HepG2 (cell line): ENCODE measurements at regions not wholly inside any gene's neighbourhood (a gene's known extent, or its start where the extent isn't known, plus 50 kb on each side); places are given as distances from the start of the nearest gene placed in this dataset.

Source experiments
- ATAC-seq: fragments of 200-7000 bp; cut with Tn5 transposase; 3 replicates; pipeline ENCODE4 v1.9.1; 2020; ENCODE audit warnings: mild to moderate bottlenecking, moderate library complexity
- BruUV-seq: library from RNA; stranded (reverse); fragments of 400-500 nt; replicated peaks from 2 replicates; lab custom pipeline; 2021; lab: Mats Ljungman, UMichigan
- CTCF ChIA-PET: fragments of 300-600 bp; formaldehyde crosslinking; extraction: SDS; loops from one replicate; lab custom pipeline; 2021; ENCODE audit warnings: low total read pairs, inconsistent platforms, low intra/inter-chr PET ratio; lab: Yijun Ruan, JAX
- POLR2A ChIA-PET: fragments of 350-600 bp; sonication (Branson Sonifier 250); formaldehyde crosslinking; loops from one replicate; lab custom pipeline; 2020; ENCODE audit warnings: antibody characterized with exemption, inconsistent platforms; lab: Yijun Ruan, JAX
- DNase-seq: peaks from one replicate; pipeline ENCODE4 v3.0.0-alpha.2; 2015; ENCODE audit warnings: low spot score
- FAIRE-seq: peaks from 3 replicates; lab custom pipeline; 2011; peaks lifted over from hg19 to GRCh38; lab: Jason Lieb, UNC
- H2AFZ ChIP-seq: one replicate; pipeline ENCODE4 v1.6.1; 2011; ENCODE audit warnings: low read length, inconsistent platforms
- H3K27ac ChIP-seq: fragments of 300-600 bp; 3 replicates; pipeline ENCODE4 v1.8.0; 2011; ENCODE audit warnings: mixed run types, mild to moderate bottlenecking, mixed read lengths, low read length, inconsistent platforms; ENCODE audit not compliant: insufficient read depth; ENCODE audit errors: extremely low read length
- H3K27me3 ChIP-seq, 2 experiments: fragments of 200-600 bp in 1 of 2; 2 replicates in 1 of 2; 3 replicates in 1 of 2; pipeline versions ENCODE4 v1.6.0 to v1.8.0; 2011; ENCODE audit warnings: low read length in 2 of 2, mild to moderate bottlenecking in 2 of 2, moderate library complexity in 2 of 2, inconsistent platforms in 1 of 2; ENCODE audit not compliant: insufficient read depth in 2 of 2, control insufficient read depth in 1 of 2
- H3K36me3 ChIP-seq, 2 experiments: fragments of 200-600 bp in 1 of 2; replicated peaks in 1 of 2; 2 replicates in 1 of 2; 3 replicates in 1 of 2; pipeline versions ENCODE4 v1.5.1 to v1.8.0; 2011; ENCODE audit warnings: low read length in 2 of 2, inconsistent platforms in 1 of 2; ENCODE audit not compliant: insufficient read depth in 2 of 2, control insufficient read depth in 1 of 2
- H3K4me1 ChIP-seq: 2 replicates; pipeline ENCODE4 v1.5.1; 2012; ENCODE audit warnings: low read length, inconsistent platforms; ENCODE audit not compliant: insufficient read depth
- H3K4me2 ChIP-seq: 2 replicates; pipeline ENCODE4 v1.6.0; 2011; ENCODE audit warnings: low read depth, low read length, inconsistent platforms
- H3K4me3 ChIP-seq, 3 experiments: fragments of 200-600 bp in 1 of 3; sonication (generic), shearing (Covaris generic) in 1 of 3; replicated peaks in 1 of 3; 2 replicates each; pipeline ENCODE4 v1.5.1; 2011 to 2016; ENCODE audit warnings: low read length in 3 of 3, inconsistent platforms in 2 of 3, low read depth in 2 of 3, mild to moderate bottlenecking in 2 of 3, control low read depth in 1 of 3, mixed read lengths in 1 of 3; ENCODE audit not compliant: insufficient read depth in 1 of 3
- H3K79me2 ChIP-seq: one replicate; pipeline ENCODE4 v1.6.1; 2011; ENCODE audit warnings: low read length, inconsistent platforms; ENCODE audit not compliant: insufficient read depth
- H3K9ac ChIP-seq: 2 replicates; pipeline ENCODE4 v1.6.0; 2011; ENCODE audit warnings: mild to moderate bottlenecking, low read depth, low read length, inconsistent platforms; ENCODE audit not compliant: insufficient read depth
- H3K9me3 ChIP-seq: 2 replicates; pipeline ENCODE4 v1.5.1; 2012; ENCODE audit warnings: mild to moderate bottlenecking, low read length
- H4K20me1 ChIP-seq: 2 replicates; pipeline ENCODE4 v1.6.0; 2011; ENCODE audit warnings: inconsistent platforms, mild to moderate bottlenecking, low read length, moderate library complexity; ENCODE audit not compliant: insufficient read depth
- ATF7 ChIP-seq, 2 experiments: fragments of 450-650 bp in 1 of 2; sonication (generic) in 1 of 2; formaldehyde crosslinking in 1 of 2; IDR thresholded peaks; 2 replicates each; pipeline versions ENCODE4 v1.4.0 to v1.6.1; 2016 to 2020; ENCODE audit warnings: antibody characterized with exemption in 1 of 2, mild to moderate bottlenecking in 1 of 2, missing genetic modification reagents in 1 of 2
- CC2D1A ChIP-seq: sonication (generic); formaldehyde crosslinking; IDR thresholded peaks from 2 replicates; pipeline ENCODE4 v1.8.1; 2023; ENCODE audit warnings: mild to moderate bottlenecking, missing genetic modification reagents
- HNF1A ChIP-seq, 2 experiments: sonication (generic) in 1 of 2; formaldehyde crosslinking in 1 of 2; IDR thresholded peaks; 2 replicates each; pipeline versions ENCODE4 v1.4.0 to v1.6.1; 2016 to 2020; ENCODE audit warnings: borderline replicate concordance in 1 of 2, low read depth in 1 of 2, mild to moderate bottlenecking in 1 of 2, missing genetic modification reagents in 1 of 2
- RARA ChIP-seq: IDR thresholded peaks from 2 replicates; pipeline ENCODE4 v1.6.1; 2016; ENCODE audit warnings: missing genetic modification reagents, missing compliant biosample characterization
- TCF12 ChIP-seq, 2 experiments: fragments of 450-650 bp in 1 of 2; sonication (generic) in 1 of 2; formaldehyde crosslinking in 1 of 2; IDR thresholded peaks; 2 replicates each; pipeline versions ENCODE4 v1.6.1 to v1.8.0; 2017 to 2022; ENCODE audit warnings: antibody characterized with exemption in 1 of 2, mild to moderate bottlenecking in 1 of 2, missing genetic modification reagents in 1 of 2, moderate library complexity in 1 of 2
- ZBTB10 ChIP-seq: sonication (generic); formaldehyde crosslinking; IDR thresholded peaks from 2 replicates; pipeline ENCODE4 v1.4.0; 2020; ENCODE audit warnings: missing genetic modification reagents, borderline replicate concordance
- ZBTB26 ChIP-seq: IDR thresholded peaks from 2 replicates; pipeline ENCODE4 v1.6.1; 2016; ENCODE audit warnings: missing compliant biosample characterization, missing genetic modification reagents, borderline replicate concordance
- ZNF280B ChIP-seq: sonication (generic); formaldehyde crosslinking; IDR thresholded peaks from 2 replicates; pipeline ENCODE4 v1.5.0; 2020; ENCODE audit warnings: missing genetic modification reagents, mild to moderate bottlenecking, borderline replicate concordance
- ZNF501 ChIP-seq: sonication (generic); formaldehyde crosslinking; IDR thresholded peaks from 2 replicates; pipeline ENCODE4 v1.5.1; 2020; ENCODE audit warnings: mild to moderate bottlenecking, moderate library complexity, missing genetic modification reagents
- ZNF619 ChIP-seq: sonication (generic); formaldehyde crosslinking; IDR thresholded peaks from 2 replicates; pipeline ENCODE4 v1.4.0; 2020; ENCODE audit warnings: mild to moderate bottlenecking, missing genetic modification reagents
- ZNF629 ChIP-seq: sonication (generic); formaldehyde crosslinking; conservative IDR thresholded peaks from 2 replicates; pipeline ENCODE4 v1.5.0; 2020; ENCODE audit warnings: missing genetic modification reagents
- ZNF75D ChIP-seq: sonication (generic); formaldehyde crosslinking; IDR thresholded peaks from 2 replicates; pipeline ENCODE4 v1.8.1; 2023; ENCODE audit warnings: missing genetic modification reagents, mild to moderate bottlenecking, borderline replicate concordance
- WGBS: methylation state at CpG from one replicate; pipeline ENCODE4 v1.1.6; 2017; ENCODE audit warnings: low lambda C conversion rate; 5-methylcytosine and 5-hydroxymethylcytosine counted together
- in situ Hi-C: cut with HindIII; loops from 2 replicates; pipeline ENCODE4 v1.10.0; 2017; ENCODE audit warnings: low pct_unique_long_range_greater_than_20kb; ENCODE audit not compliant: extremely low pct_ligation_motif_present
- intact Hi-C: fragments of 100-400 bp; cut with micrococcal nuclease; formaldehyde crosslinking; loops from one replicate; pipeline ENCODE4 v1.10.0; 2022; ENCODE audit not compliant: unreplicated experiment

GRCh38 chr6:151719070-151719469 lies 88.4 kb upstream of the ESR1 start (continued):
- TF ChIP-seq ATF7 (IDR thresholded peaks at IDR 0.05) (no peak), ATF7 (CRISPR knock-in tag; IDR thresholded peaks at IDR 0.05) (no peak), ZNF501 (no peak), ZNF629 (no peak), ZBTB26 (CRISPR knock-in tag) (no peak), ZNF75D (CRISPR knock-in tag) (no peak), ZBTB10 (CRISPR knock-in tag) (no peak)

GRCh38 chr6:151721146-151721545 lies 86.3 kb upstream of the ESR1 start:
- 35% methylated on average over 3 of the region's 3 CpGs for WGBS
- CTCF ChIA-PET: no interaction called here
- TF ChIP-seq ZNF280B (CRISPR knock-in tag) (no peak), HNF1A (IDR thresholded peaks at IDR 0.05; ENCODE audit: low read depth) (no peak), HNF1A (CRISPR knock-in tag; IDR thresholded peaks at IDR 0.05; ENCODE audit: borderline replicate concordance) (no peak), CC2D1A (CRISPR knock-in tag) (no peak), RARA (CRISPR knock-in tag) (no peak), TCF12 (IDR thresholded peaks at IDR 0.05) (no peak), TCF12 (CRISPR knock-in tag; IDR thresholded peaks at IDR 0.05) (no peak), ZNF619 (CRISPR knock-in tag) (no peak)

More at GRCh38 chr6:151721146-151721545, 86.3 kb upstream of the ESR1 start:
- H3K9me3 ChIP-seq: no peaks in the 10 kb centered on the region
- no peak for FAIRE-seq
- H3K27ac ChIP-seq: no peak overlapping the region
- no peak for ATAC-seq
- no peak overlapping the region for H2AFZ ChIP-seq
- no peaks in the 10 kb centered on the region for H3K79me2 ChIP-seq
- no peaks in the 10 kb centered on the region for H3K36me3 ChIP-seq
- H3K4me3 ChIP-seq: no peak overlapping the region
- BruUV-seq: no TSS peak
- H3K9ac ChIP-seq: no peak overlapping the region
- intact Hi-C loops: no loop called here
- peaks cover 8% of the 10 kb centered on the region for H3K4me1 ChIP-seq
- no peak for DNase-seq
- H3K27me3 ChIP-seq: peaks cover 0 to 2% of the 10 kb centered on the region in 2 experiments; a peak in 1 of 5 replicates
- H4K20me1 ChIP-seq: no peaks in the 10 kb centered on the region
- POLR2A ChIA-PET: no interaction called here
- H3K4me2 ChIP-seq: no peak overlapping the region
- in situ Hi-C loops: no loop called here
